ENCODE measurements at regions not wholly inside any gene's neighbourhood (a gene's known extent, or its start where the extent isn't known, plus 50 kb on each side); places are given as distances from the start of the nearest gene placed in this dataset.

DNA sequence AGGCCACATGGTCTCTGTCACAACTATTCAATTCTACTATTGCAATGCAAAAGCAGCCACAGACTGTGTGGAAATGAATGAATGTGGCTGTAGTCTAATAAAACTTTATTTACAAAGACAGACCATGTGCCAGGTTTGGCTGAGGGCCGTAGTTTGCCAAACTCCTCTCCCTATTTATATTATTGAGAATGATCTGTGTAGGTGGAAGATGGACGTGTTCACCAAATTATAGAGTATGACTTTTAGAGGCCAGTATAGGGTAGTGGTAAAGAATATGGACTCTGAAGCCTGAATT is 125.7 kb upstream of the MYLIP start:
- Histone ChIP-seq H4K8ac (ENCODE audit: low read depth, low read length) (no peak overlapping the region), H3K79me1 (ENCODE audit: low read length) (no peaks in the 10 kb centered on the region), H4K12ac (ENCODE audit: low read depth, low read length) (no peak overlapping the region), H3K4ac (ENCODE audit: low read depth, low read length) (no peak overlapping the region), H2BK5ac (ENCODE audit: low read depth, low read length, poor library complexity) (no peak overlapping the region), H3K23ac (ENCODE audit: low read length) (no peak overlapping the region), H2AFZ (ENCODE audit: insufficient read depth, low read length, poor library complexity) (no peak overlapping the region), H2BK12ac (ENCODE audit: low read length) (no peak overlapping the region), H3K18ac (ENCODE audit: low read length) (no peak overlapping the region), H2AK5ac (ENCODE audit: low read length) (no peak overlapping the region), H3K36me3 (ENCODE audit: control insufficient read depth in 1 of 2, insufficient read depth in 2 of 2, low read length in 2 of 2) (no peaks in the 10 kb centered on the region), H3K4me1 (ENCODE audit: control insufficient read depth in 1 of 2, insufficient read depth in 2 of 2, low read length in 2 of 2) (no peaks in the 10 kb centered on the region), H3K79me2 (ENCODE audit: control insufficient read depth, insufficient read depth, low read length, poor library complexity) (no peaks in the 10 kb centered on the region), H2BK120ac (ENCODE audit: insufficient read depth, low read length, poor library complexity) (no peak overlapping the region), H3K4me3 (ENCODE audit: low read depth, low read length) (no peak overlapping the region), H3K4me2 (ENCODE audit: low read length) (no peak overlapping the region), H3K14ac (ENCODE audit: low read length) (no peak overlapping the region), H4K91ac (ENCODE audit: low read depth, low read length) (no peak overlapping the region), H3K27me3 (ENCODE audit: insufficient read depth, low read length) (no peaks in the 10 kb centered on the region), H3K9me3 (ENCODE audit: insufficient read depth, low read depth, low read length) (no peaks in the 10 kb centered on the region), H3K27ac (ENCODE audit: low read depth, low read length) (no peak overlapping the region), H3K9ac (ENCODE audit: low read length) (no peak overlapping the region)
- DNase-seq, result no peak
- WGBS (ENCODE audit: extremely low coverage, insufficient coverage, insufficient read length), result no CpG with 5 or more reads among the region's 2 CpGs

DNA sequence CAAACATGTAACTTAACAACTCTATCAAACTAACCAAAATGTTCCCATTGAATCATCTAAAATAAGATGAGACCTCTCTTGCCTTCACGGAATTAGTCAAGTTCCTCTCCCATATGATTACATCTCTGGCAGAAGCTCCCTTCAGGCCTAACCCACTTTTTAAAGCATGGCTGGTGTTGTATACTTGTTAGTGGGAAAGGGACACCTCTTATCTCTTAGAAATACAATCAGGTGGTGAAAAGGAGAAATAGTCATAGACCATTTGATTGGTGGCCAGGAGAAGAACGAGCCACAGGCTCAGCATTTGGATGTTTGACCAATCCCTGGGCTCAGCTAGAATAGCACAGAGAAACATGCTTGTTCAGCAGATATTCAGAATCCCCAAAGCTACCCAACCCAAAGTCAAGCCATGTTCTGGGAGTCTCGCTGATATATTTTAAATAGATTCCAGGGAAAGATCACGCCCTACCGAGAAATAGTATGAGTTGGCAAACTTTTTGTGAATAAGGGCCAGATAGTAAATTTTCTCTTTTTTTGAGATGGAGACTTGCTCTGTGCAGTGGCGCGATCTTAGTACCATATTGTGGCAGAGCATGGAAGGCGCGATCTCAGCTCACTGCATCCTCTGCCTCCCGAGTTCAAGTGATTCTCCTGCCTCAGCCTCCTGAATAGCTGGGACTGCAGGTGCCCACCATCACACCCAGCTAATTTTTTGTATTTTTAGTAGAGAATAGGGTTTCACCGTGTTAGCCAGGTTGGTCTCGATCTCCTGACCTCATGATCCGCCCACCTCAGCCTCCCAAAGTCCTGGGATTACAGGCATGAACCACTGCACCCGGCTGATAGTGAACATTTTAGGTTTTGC is 126.3 kb upstream of the MYLIP start:
- H3K23ac ChIP-seq (ENCODE audit: low read length), result no peak overlapping the region
- H3K9me3 ChIP-seq (ENCODE audit: insufficient read depth, low read depth, low read length), result no peaks in the 10 kb centered on the region
- no peak overlapping the region for H3K27ac ChIP-seq (ENCODE audit: low read depth, low read length)
- no peak overlapping the region for H3K4me3 ChIP-seq (ENCODE audit: low read depth, low read length)
- no CpG with 5 or more reads among the region's 14 CpGs for WGBS (ENCODE audit: extremely low coverage, insufficient coverage, insufficient read length)
- H3K4me1 ChIP-seq (ENCODE audit: control insufficient read depth in 1 of 2, insufficient read depth in 2 of 2, low read length in 2 of 2), result no peaks in the 10 kb centered on the region
- no peaks in the 10 kb centered on the region for H3K79me2 ChIP-seq (ENCODE audit: control insufficient read depth, insufficient read depth, low read length, poor library complexity)
- H2AFZ ChIP-seq (ENCODE audit: insufficient read depth, low read length, poor library complexity), result no peak overlapping the region
- H3K27me3 ChIP-seq (ENCODE audit: insufficient read depth, low read length), result no peaks in the 10 kb centered on the region
- no peak overlapping the region for H4K8ac ChIP-seq (ENCODE audit: low read depth, low read length)
- no peak for DNase-seq
- H3K18ac ChIP-seq (ENCODE audit: low read length), result no peak overlapping the region
- no peak overlapping the region for H4K91ac ChIP-seq (ENCODE audit: low read depth, low read length)
- H2BK12ac ChIP-seq (ENCODE audit: low read length), result no peak overlapping the region
- no peak overlapping the region for H3K14ac ChIP-seq (ENCODE audit: low read length)
- H2BK5ac ChIP-seq (ENCODE audit: low read depth, low read length, poor library complexity), result no peak overlapping the region
- H3K9ac ChIP-seq (ENCODE audit: low read length), result no peak overlapping the region
- H3K79me1 ChIP-seq (ENCODE audit: low read length), result no peaks in the 10 kb centered on the region
- no peak overlapping the region for H3K4ac ChIP-seq (ENCODE audit: low read depth, low read length)
- H2AK5ac ChIP-seq (ENCODE audit: low read length), result no peak overlapping the region
- no peak overlapping the region for H4K12ac ChIP-seq (ENCODE audit: low read depth, low read length)
- H2BK120ac ChIP-seq (ENCODE audit: insufficient read depth, low read length, poor library complexity), result no peak overlapping the region
- H3K36me3 ChIP-seq (ENCODE audit: control insufficient read depth in 1 of 2, insufficient read depth in 2 of 2, low read length in 2 of 2), result no peaks in the 10 kb centered on the region
- no peak overlapping the region for H3K4me2 ChIP-seq (ENCODE audit: low read length)

- no peaks in the 10 kb centered on the region for H3K36me3 ChIP-seq (ENCODE audit: control insufficient read depth in 1 of 2, insufficient read depth in 2 of 2, low read length in 2 of 2)
- no peak overlapping the region for H2BK12ac ChIP-seq (ENCODE audit: low read length)
- no peak overlapping the region for H4K8ac ChIP-seq (ENCODE audit: low read depth, low read length)
- no peak overlapping the region for H3K18ac ChIP-seq (ENCODE audit: low read length)
- no peak overlapping the region for H4K91ac ChIP-seq (ENCODE audit: low read depth, low read length)
- no peak overlapping the region for H2AFZ ChIP-seq (ENCODE audit: insufficient read depth, low read length, poor library complexity)
- H3K9ac ChIP-seq (ENCODE audit: low read length), result no peak overlapping the region
- H3K79me2 ChIP-seq (ENCODE audit: control insufficient read depth, insufficient read depth, low read length, poor library complexity), result no peaks in the 10 kb centered on the region
- H4K12ac ChIP-seq (ENCODE audit: low read depth, low read length), result no peak overlapping the region
- no peaks in the 10 kb centered on the region for H3K9me3 ChIP-seq (ENCODE audit: insufficient read depth, low read depth, low read length)
- no peak overlapping the region for H3K4me3 ChIP-seq (ENCODE audit: low read depth, low read length)
- H3K27me3 ChIP-seq (ENCODE audit: insufficient read depth, low read length), result no peaks in the 10 kb centered on the region
- H3K14ac ChIP-seq (ENCODE audit: low read length), result no peak overlapping the region
- no peak overlapping the region for H3K27ac ChIP-seq (ENCODE audit: low read depth, low read length)
- no peaks in the 10 kb centered on the region for H3K4me1 ChIP-seq (ENCODE audit: control insufficient read depth in 1 of 2, insufficient read depth in 2 of 2, low read length in 2 of 2)
- no peaks in the 10 kb centered on the region for H3K79me1 ChIP-seq (ENCODE audit: low read length)
- no peak for DNase-seq
- WGBS (ENCODE audit: extremely low coverage, insufficient coverage, insufficient read length), result no CpG with 5 or more reads among the region's 5 CpGs
- no peak overlapping the region for H3K23ac ChIP-seq (ENCODE audit: low read length)
- H3K4me2 ChIP-seq (ENCODE audit: low read length), result no peak overlapping the region
- H2BK5ac ChIP-seq (ENCODE audit: low read depth, low read length, poor library complexity), result no peak overlapping the region
- no peak overlapping the region for H2BK120ac ChIP-seq (ENCODE audit: insufficient read depth, low read length, poor library complexity)
- no peak overlapping the region for H2AK5ac ChIP-seq (ENCODE audit: low read length)
- no peak overlapping the region for H3K4ac ChIP-seq (ENCODE audit: low read depth, low read length)
Measured at GRCh38 chr6:16001158-16001557, 127.7 kb upstream of the MYLIP start.

- H3K27me3 ChIP-seq (ENCODE audit: insufficient read depth, low read length), result no peaks in the 10 kb centered on the region
- H3K18ac ChIP-seq (ENCODE audit: low read length), result no peak overlapping the region
- no peak overlapping the region for H2BK5ac ChIP-seq (ENCODE audit: low read depth, low read length, poor library complexity)
- H3K4me1 ChIP-seq (ENCODE audit: control insufficient read depth in 1 of 2, insufficient read depth in 2 of 2, low read length in 2 of 2), result no peaks in the 10 kb centered on the region
- no peak overlapping the region for H2BK12ac ChIP-seq (ENCODE audit: low read length)
- H3K23ac ChIP-seq (ENCODE audit: low read length), result no peak overlapping the region
- H4K8ac ChIP-seq (ENCODE audit: low read depth, low read length), result no peak overlapping the region
- no peak overlapping the region for H3K27ac ChIP-seq (ENCODE audit: low read depth, low read length)
- H3K9me3 ChIP-seq (ENCODE audit: insufficient read depth, low read depth, low read length), result no peaks in the 10 kb centered on the region
- H3K4ac ChIP-seq (ENCODE audit: low read depth, low read length), result no peak overlapping the region
- H3K9ac ChIP-seq (ENCODE audit: low read length), result no peak overlapping the region
- H3K79me1 ChIP-seq (ENCODE audit: low read length), result no peaks in the 10 kb centered on the region
- no peaks in the 10 kb centered on the region for H3K79me2 ChIP-seq (ENCODE audit: control insufficient read depth, insufficient read depth, low read length, poor library complexity)
- no peak overlapping the region for H4K12ac ChIP-seq (ENCODE audit: low read depth, low read length)
- no CpG with 5 or more reads among the region's 4 CpGs for WGBS (ENCODE audit: extremely low coverage, insufficient coverage, insufficient read length)
- no peak overlapping the region for H2AFZ ChIP-seq (ENCODE audit: insufficient read depth, low read length, poor library complexity)
- no peak overlapping the region for H2BK120ac ChIP-seq (ENCODE audit: insufficient read depth, low read length, poor library complexity)
- no peak overlapping the region for H3K4me2 ChIP-seq (ENCODE audit: low read length)
- no peaks in the 10 kb centered on the region for H3K36me3 ChIP-seq (ENCODE audit: control insufficient read depth in 1 of 2, insufficient read depth in 2 of 2, low read length in 2 of 2)
- DNase-seq, result no peak
- no peak overlapping the region for H3K14ac ChIP-seq (ENCODE audit: low read length)
- H3K4me3 ChIP-seq (ENCODE audit: low read depth, low read length), result no peak overlapping the region
- no peak overlapping the region for H4K91ac ChIP-seq (ENCODE audit: low read depth, low read length)
- H2AK5ac ChIP-seq (ENCODE audit: low read length), result no peak overlapping the region
Measured at GRCh38 chr6:15999201-15999600, 129.7 kb upstream of the MYLIP start.
